Stimulated activated CD4-positive, alpha-beta T cell treated with anti-CD3 and anti-CD28 coated beads, Interleukin-4, amount 100 ng/mL, for 48 hours (primary cell): ENCODE measurements at regions not wholly inside any gene's neighbourhood (a gene's known extent, or its start where the extent isn't known, plus 50 kb on each side); places are given as distances from the start of the nearest gene placed in this dataset.
"Not testable (repeated sequence)": the region's sequence is repeated elsewhere in the genome, so short reads cannot be mapped to it uniquely, and the experiment has no call there.

ENCODE experiments used
- DNase-seq, 2 donors: peaks; one replicate each; pipeline ENCODE4 v3.0.0-alpha.2; 2020; ENCODE audit warnings: low read depth in 2 of 2

DNA sequence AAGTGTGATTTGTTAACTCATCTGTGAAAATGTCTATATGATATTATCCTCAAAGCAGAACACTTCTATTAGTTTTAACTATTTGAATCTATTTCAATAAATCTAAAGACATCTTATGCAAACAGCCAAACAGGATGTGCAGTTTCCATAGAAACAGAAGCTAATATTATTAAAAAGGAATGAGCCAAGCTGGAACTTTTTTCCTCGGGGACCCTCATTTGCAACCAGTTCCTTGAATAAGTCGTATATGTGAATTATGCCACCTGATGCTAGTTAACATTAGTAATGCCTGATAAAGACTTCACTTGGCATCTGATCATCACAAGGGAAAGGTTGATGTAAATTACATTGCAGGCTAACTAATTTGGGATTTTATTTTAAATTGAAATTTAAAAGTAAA, 216.9 kb upstream of the SMLR1 start:
- DNase-seq: no peak

DNA sequence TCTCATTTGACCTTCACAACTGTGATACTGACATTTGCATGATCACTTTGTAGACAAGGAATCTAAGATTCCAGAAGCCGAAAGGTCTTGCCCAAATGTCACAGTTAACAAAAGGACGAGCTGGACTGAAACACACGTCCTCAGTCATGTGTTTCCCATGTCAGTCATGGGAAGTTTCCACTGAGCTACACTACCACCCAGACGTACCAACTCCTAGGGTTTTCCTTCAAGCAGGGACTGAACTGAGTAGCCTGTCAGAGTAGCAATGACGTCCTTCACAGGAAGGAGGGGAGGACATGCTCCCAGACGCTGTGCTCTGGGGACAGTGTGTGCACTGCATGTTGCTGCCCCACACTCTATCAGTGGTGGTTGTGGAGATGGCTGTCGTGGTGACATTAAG, 215.8 kb upstream of the SMLR1 start:
- DNase-seq: no peak

DNA sequence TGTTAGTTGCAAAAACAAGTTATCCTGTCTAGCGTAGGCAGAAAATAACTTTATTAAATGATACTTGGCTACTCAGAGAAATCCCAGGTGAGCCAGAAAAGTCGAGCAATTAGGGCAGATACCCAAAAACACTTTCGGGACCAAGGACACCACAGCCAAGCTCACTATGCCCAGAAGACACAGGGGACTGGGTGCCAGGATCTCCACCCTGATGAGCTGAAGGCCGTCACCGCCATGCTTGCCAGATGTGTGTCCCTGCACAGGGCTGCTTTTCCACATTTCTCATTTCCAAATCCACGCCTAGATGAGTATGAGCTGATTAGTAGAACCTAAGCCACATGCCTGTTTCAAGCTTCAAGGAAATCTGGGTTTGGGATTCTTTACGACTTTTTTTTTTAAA, 214.0 kb upstream of the SMLR1 start:
- DNase-seq: no peak

DNA sequence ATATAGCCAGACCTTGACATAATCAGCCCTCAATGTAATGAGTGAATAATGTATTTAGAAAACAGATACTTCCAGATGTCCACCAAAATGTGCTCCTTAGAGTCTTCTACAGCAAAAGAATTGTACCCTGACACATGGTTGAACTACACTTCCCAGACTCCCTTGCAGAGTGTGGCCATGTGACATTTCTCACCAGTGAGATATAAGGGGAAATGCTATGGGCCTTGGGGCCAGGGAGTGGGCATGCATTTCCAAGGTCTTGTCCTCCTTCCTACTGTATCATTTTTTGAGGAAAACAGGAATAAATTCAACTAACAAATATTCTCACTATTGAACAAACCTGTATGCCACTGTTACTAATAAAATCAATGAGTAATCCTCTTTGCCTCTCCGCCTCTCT, 211.4 kb upstream of the SMLR1 start:
- DNase-seq: no peak

DNA sequence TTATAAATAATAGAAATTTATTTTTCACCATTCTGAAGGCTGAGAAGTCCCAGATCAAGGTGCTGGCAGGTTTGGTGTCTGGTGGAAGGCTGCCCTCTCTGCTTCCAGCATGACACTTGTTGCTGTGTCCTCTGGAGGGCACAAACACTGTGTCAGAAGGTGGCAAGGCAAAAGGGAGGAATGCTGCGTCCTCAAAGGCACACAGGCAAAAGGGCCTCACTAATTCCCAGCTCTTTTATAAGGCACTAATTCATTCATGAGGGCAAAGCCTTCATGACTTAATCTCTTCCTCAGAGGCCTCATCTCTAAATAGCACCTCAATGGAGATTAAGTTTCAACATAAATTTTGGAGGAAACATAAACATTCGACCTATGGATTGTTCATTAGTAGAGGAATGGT, 209.5 kb upstream of the SMLR1 start:
- no peak for DNase-seq

DNA sequence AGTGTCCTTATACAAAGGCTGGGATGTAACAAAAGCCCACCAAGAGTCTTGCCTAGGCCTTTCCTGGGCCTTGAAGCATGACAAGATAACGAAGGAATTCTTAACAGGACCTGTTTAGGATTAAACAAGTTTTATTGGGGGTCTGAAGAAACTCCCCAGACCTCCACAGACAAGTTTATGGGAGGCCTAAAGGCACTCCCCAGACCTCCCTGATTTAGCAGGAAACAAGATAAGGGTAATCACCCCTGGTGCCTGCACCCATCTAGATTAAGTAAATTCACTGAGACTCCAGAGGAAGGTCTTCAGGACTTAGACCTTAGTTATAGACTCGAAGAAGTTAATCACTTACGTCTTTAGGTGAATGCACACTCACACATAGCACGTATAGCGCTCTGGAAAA, 208.4 kb upstream of the SMLR1 start:
- not testable (repeated sequence) for DNase-seq

DNA sequence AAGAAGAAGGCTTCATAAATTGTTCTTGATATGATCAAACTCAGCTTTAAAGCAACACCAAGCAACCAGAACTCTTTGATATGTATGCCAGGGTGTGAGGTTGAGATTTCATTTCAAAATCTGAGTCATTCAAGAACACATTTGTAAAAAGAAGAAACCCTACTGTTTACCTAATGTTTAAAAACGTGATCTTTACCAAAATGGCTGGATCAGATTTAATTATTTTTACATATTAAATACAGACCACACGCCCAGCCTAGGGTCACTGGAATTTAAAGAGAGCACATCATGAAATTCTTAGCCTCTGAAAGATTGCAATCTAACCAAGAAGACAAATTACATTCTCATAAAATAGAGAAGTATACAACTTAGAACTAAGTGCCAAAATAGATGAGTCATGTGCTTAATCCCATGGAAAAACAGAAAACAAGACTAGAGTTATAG, 206.8 kb upstream of the SMLR1 start:
- no peak for DNase-seq

DNA sequence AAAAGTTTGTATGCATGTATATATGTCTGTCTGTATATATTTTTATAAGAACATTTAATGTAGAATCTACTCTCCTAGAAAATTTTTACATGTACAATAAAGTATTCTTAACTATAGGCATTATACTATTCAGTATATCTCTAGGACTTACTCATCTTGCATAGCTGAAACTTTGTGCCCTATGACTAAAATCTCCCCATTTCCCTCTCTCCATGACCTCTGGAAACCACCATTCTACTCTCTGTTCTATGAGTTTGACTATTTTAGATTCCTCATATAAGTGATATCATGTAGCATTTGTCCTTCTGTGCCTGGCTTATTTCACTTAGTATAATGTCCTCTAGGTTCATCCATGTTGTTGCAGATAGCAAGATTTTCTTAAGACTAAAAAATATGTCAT, 205.1 kb upstream of the SMLR1 start:
- DNase-seq: no peak

DNA sequence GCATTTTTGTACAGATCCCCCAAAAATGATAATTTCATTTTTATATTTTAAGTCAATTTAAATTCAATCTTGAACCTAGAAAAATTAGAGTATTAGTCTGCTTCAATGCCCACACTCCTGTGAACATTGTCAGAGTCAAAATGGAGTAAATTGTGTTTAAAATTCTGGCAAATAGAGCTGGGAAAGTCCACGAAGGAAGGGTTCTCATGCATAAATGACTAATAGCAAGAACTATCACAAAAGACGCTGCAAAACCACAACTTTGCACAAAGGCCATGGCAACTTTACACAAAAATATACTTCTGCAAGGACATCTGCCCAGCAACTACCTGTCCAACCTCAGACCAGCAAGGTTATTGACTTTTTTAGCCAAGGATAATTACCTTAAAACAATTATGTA, 203.2 kb upstream of the SMLR1 start:
- DNase-seq: no peak

DNA sequence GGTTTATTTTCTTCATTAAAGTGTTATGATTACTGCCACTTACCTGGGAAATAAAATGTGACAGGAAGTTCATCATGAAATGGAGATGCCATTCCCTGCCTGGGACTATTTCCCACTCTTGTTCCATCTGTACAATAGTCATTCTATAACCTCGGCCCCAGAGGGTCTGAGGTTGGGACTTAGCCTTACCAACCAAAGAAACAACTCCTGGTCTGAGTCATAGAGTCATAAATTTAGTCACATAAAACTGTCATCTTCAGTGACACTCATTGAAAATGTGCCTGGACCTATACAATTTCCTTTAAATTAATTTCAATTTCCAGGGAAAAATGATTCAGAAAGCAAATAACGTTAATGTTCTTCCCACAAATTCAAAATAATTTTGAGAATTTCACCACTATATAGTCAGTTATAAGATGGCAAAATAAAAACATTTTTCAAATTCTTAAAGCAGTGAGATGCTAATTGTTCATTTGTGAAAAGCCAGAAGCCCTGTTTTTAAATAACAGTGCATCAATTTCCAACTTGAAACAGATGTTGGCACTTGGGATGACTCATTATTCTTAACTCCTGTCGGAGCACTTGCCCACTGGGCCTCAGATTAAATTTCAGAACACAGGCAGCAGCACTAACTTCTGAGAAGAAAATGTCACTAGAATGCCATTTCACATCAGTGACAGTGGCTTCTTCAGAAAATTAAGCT, 201.2 kb upstream of the SMLR1 start:
- DNase-seq: no peak

DNA sequence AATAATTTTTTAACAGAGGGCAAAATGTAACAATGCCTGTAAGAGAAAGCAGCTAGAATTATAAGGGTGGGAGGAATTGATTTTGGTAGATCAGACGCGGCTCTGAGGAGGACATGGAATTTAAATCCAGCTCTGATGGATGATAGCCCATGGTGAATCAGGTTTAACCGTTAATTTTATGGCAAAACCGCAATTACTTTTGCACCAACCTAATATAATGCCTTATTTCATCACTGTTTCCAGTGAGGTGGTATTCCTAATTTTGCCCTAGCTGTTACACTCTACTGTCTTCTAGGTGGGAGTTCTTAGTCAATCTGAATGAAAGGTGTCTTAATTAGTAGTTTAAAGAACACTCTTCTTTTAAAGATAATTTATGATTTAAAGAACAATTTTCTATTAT, 198.3 kb upstream of the SMLR1 start:
- DNase-seq: no peak

DNA sequence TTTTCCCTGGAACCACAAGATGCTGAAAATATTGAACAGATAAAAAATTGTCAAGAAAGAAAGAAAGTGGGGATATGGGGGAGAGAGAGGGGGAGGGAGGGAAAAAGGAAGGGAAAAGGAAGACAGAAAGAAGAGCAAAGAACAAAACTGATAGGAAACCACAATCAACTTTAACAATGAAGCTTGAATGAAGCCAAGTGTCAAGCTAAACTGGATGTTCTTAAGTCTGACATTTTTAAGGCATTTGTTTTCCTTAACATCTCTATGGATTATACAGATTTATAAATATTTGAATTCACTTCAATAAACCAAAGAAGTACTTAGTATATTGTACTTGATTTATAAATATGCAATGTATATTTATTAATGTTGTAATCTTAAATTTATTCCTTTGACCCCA, 197.6 kb upstream of the SMLR1 start:
- DNase-seq: no peak

DNA sequence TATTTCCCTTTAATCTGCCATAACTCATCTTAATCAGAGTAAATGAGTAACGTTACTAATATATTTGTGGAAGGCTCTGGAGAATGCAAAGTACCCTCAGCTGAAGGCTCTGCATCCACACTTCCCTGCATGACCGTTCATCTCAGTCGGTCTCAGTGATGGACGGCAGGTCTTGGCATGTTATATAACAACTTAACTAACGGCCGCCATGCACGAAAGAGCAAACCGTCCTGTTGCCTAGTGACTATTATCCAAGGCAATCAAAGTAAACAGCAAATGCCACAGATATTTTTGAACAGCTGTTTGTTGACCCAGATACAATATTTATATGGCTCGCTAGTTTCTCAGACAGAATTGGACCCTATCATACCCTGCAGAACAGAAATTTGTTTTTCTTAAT, 194.9 kb upstream of the SMLR1 start:
- DNase-seq: no peak

DNA sequence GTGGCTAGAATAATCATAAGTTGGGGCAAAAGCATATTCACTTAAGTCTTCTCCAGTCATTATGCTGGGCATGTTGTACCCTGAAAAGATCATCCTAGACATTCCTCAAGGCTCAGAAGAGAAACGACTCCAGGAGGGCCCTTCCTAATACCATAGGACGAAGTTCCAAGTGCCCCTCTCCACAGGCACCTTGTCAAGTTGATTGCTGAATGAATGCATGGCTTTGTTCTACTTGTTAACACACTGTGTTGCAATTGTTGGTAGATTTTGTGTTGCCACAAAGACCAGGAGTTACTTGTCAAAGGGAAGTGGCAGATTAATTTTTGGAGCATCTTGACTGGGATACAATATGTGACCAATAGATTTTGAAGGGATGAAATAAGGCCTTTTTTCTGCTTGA, 194.3 kb upstream of the SMLR1 start:
- no peak for DNase-seq

DNA sequence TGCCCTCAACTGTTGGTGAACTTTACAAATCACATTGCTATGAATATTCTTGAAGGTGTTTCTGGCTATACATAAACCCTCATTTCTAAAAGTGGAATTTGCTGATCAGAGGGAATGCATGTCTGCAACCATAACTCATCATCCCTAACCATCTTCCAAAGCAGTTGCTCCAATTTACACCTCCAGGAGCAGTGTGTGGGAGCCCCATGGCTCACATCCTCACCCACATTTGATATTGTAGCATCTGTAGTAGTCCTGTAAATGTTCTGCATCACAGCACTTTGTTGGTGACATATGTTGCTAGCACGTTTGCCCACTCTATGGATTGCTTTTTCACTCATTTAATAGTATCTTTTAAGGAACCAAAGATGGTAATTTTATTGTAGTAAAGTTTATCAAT, 183.8 kb upstream of the SMLR1 start:
- no peak for DNase-seq

DNA sequence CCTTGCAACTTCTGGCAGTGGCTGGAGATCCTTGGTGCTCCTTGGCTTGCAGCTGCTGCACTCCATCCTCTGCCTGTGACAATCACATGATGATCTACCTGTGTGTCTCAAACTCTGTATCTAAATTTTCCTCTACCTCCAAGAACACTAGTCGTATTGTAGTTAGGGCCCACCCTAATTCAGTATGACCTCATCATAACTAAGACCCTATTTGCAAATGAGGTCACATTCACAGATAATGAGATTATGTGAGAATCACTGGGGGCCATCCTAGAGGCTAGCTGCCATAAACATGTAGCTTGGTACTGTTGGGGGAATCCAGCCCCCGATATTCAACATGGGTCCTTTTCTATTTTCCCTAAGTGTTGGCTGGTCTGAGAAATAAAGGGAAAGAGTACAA, 183.0 kb upstream of the SMLR1 start:
- no peak for DNase-seq

DNA sequence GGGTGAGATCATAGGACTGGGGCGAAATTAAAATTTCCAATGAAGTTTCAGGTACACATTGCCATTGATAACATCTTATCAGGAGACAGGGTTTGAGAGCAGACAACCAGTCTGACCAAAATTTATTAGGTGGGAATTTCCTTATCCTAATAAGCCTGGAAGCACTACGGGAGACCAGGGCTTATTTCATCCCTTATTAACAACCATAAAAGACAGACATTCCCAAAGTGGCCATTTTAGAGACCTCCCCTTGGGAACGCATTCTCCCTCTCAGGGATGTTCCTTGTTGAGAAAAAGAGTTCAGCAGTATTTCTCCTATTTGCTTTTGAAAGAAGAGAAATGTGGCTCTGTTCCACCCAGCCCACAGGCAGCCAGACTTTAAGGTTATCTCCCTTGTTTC, 182.4 kb upstream of the SMLR1 start:
- not testable (repeated sequence) for DNase-seq

DNA sequence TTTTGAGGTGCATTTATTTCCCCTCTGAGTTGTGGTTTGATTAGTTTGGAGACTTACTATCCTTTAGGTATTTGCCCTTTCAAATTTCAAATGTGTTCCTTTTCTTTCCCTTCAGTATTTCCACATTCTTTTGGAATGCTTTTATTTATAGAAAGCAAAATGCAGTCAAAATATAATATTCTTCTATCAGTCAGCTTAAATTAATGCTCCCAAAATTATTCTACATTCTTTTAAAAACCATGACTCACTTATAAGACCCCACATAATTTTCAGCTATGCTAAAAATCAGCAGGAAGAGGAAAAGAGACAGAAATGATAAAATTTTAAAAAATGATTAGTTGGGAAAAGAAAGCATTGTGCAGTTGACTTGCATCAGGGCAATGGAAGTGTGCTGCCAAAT, 180.0 kb upstream of the SMLR1 start:
- no peak for DNase-seq

DNA sequence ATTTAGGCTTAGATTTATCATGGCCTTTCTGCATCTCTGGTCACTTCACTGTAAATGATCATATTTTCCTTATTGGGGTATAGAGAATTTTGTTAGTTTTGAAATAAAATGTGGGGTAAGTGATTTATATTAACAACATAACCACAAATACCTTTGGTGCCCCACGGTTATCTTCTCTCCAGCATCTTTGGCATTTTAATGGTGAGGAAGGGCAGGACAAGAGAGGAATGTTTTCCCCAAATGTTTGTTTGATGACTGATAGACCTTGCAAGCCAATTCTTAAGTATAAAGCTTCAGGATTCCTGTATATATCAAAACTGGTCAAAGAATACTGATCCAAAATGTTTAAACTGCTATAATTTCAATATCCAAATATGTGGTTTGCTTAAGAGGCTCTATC, 171.6 kb upstream of the SMLR1 start:
- DNase-seq: no peak

DNA sequence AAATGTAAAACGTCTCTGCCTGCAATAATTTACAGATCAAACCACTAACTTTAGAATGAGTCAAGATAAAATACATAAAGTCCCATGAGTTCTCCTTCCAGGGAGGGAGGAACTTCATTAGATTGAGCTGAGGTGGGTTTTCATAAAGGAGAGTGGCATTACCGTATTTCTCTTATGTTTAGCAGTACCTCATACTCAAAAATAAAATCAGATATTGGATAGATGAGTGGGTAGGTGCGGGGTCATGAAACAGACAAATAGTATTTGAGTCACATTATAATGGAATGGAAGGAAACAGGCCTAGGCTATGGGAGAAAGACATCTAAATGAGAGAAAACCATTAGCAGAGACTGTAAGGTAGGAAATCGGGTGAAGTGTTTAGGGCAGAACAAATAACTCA, 166.1 kb upstream of the SMLR1 start:
- no peak for DNase-seq

DNA sequence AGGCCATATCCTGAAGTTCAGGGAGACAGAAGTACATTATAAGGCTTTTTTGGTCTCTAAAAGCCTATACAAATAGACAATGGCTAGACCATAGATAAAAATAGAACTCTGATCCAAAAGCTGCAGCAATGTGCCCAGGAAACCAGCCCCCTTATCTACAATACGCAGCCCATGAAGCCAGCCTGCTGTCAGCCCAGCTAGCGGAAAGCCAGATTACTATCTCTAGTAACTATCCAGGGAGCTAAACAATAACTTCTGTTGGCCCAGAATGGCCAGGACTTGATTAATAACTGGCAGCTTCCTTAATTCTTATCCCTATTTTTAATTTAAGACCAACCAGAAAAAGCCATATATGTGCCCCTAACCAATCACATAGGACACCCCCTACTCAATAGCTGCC, 160.4 kb upstream of the SMLR1 start:
- DNase-seq: no peak

DNA sequence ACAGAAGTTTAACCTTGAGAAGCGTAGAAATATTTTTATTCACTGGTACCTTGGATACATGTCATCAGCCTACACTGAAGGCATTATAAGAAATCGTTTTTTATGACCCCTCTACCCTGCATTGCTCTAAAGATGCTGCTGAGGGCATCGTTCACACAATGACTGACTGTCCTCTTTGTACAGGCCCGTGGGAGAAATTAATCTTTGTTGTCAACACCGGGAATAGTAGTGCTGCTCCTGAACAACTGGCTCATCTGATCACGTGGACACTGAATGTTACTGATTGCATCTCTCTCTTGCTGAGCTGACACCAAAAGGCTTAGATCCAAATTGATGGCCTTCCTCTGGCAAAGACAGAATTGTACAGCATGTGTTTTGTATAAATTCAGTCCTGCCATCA, 157.1 kb upstream of the SMLR1 start:
- no peak for DNase-seq

DNA sequence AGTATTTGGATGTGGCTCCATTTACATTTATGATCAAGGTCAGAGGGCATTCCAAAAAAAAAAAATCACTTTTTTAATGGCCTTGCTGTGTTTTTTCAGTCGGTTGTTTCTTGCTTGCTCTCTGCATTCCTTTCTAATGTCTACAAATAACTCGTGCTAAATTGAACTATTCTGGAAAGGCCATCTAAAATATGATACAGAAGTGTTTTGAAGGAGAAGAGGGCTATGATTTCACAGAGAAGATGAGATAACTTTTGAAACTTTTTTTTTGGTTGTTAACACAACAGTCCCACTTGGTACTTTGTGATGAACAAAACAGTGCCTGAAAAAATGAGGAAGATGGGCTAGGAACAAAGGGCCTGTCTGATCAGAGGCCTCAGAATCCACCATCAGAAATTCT, 156.1 kb upstream of the SMLR1 start:
- no peak for DNase-seq

DNA sequence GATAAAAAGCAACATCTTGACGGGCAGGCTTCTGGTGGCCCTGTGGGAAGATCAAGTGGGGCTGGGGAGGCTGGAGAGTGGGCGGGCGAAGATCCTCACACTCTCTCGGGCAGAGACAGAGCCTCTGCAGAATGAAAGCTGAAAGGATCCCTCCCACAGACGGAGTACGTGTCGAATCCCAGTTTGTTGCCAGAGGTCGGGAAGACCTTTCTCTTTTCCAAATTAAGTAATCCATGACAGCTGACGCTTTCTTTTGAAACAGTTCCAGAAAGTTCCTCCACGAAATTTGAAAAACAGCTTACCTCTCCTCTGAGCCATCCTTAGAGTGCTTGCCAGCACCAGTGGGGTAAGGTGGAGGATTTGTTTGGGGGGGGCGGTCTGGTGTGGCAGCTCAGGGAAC, 155.6 kb upstream of the SMLR1 start:
- DNase-seq: no peak

DNA sequence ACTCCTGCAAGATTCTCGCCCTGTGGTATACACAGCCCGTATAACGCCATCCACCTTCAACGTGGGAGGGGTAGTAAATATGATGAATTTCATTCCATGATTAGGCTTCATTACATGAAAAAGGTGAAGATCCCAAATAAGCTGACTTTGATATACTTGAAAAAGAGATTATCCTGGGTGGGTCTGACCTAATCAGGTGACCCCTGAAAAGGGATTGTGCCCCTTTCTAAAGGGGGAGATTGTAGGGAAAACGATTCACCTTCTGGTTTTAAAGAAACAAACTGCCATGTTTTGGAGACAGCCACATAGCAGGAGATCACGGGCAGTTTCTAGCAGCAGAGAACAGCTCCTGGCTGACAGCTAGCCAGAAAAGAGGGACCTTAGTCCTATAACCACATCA, 155.1 kb upstream of the SMLR1 start:
- no peak for DNase-seq
